HepG2 (cell line): ENCODE measurements at regions not wholly inside any gene's neighbourhood (a gene's known extent, or its start where the extent isn't known, plus 50 kb on each side); places are given as distances from the start of the nearest gene placed in this dataset.

Source experiments
- ATAC-seq: fragments of 200-7000 bp; cut with Tn5 transposase; 3 replicates; pipeline ENCODE4 v1.9.1; 2020; ENCODE audit warnings: mild to moderate bottlenecking, moderate library complexity
- BruUV-seq: library from RNA; stranded (reverse); fragments of 400-500 nt; replicated peaks from 2 replicates; lab custom pipeline; 2021; lab: Mats Ljungman, UMichigan
- CTCF ChIA-PET: fragments of 300-600 bp; formaldehyde crosslinking; extraction: SDS; loops from one replicate; lab custom pipeline; 2021; ENCODE audit warnings: low total read pairs, inconsistent platforms, low intra/inter-chr PET ratio; lab: Yijun Ruan, JAX
- POLR2A ChIA-PET: fragments of 350-600 bp; sonication (Branson Sonifier 250); formaldehyde crosslinking; loops from one replicate; lab custom pipeline; 2020; ENCODE audit warnings: antibody characterized with exemption, inconsistent platforms; lab: Yijun Ruan, JAX
- DNase-seq: peaks from one replicate; pipeline ENCODE4 v3.0.0-alpha.2; 2015; ENCODE audit warnings: low spot score
- FAIRE-seq: peaks from 3 replicates; lab custom pipeline; 2011; peaks lifted over from hg19 to GRCh38; lab: Jason Lieb, UNC
- H2AFZ ChIP-seq: one replicate; pipeline ENCODE4 v1.6.1; 2011; ENCODE audit warnings: low read length, inconsistent platforms
- H3K27ac ChIP-seq: fragments of 300-600 bp; 3 replicates; pipeline ENCODE4 v1.8.0; 2011; ENCODE audit warnings: mixed run types, mild to moderate bottlenecking, mixed read lengths, low read length, inconsistent platforms; ENCODE audit not compliant: insufficient read depth; ENCODE audit errors: extremely low read length
- H3K27me3 ChIP-seq, 2 experiments: fragments of 200-600 bp in 1 of 2; 2 replicates in 1 of 2; 3 replicates in 1 of 2; pipeline versions ENCODE4 v1.6.0 to v1.8.0; 2011; ENCODE audit warnings: low read length in 2 of 2, mild to moderate bottlenecking in 2 of 2, moderate library complexity in 2 of 2, inconsistent platforms in 1 of 2; ENCODE audit not compliant: insufficient read depth in 2 of 2, control insufficient read depth in 1 of 2
- H3K36me3 ChIP-seq, 2 experiments: fragments of 200-600 bp in 1 of 2; replicated peaks in 1 of 2; 2 replicates in 1 of 2; 3 replicates in 1 of 2; pipeline versions ENCODE4 v1.5.1 to v1.8.0; 2011; ENCODE audit warnings: low read length in 2 of 2, inconsistent platforms in 1 of 2; ENCODE audit not compliant: insufficient read depth in 2 of 2, control insufficient read depth in 1 of 2
- H3K4me1 ChIP-seq: 2 replicates; pipeline ENCODE4 v1.5.1; 2012; ENCODE audit warnings: low read length, inconsistent platforms; ENCODE audit not compliant: insufficient read depth
- H3K4me2 ChIP-seq: 2 replicates; pipeline ENCODE4 v1.6.0; 2011; ENCODE audit warnings: low read depth, low read length, inconsistent platforms
- H3K4me3 ChIP-seq, 3 experiments: fragments of 200-600 bp in 1 of 3; sonication (generic), shearing (Covaris generic) in 1 of 3; replicated peaks in 1 of 3; 2 replicates each; pipeline ENCODE4 v1.5.1; 2011 to 2016; ENCODE audit warnings: low read length in 3 of 3, inconsistent platforms in 2 of 3, low read depth in 2 of 3, mild to moderate bottlenecking in 2 of 3, control low read depth in 1 of 3, mixed read lengths in 1 of 3; ENCODE audit not compliant: insufficient read depth in 1 of 3
- H3K79me2 ChIP-seq: one replicate; pipeline ENCODE4 v1.6.1; 2011; ENCODE audit warnings: low read length, inconsistent platforms; ENCODE audit not compliant: insufficient read depth
- H3K9ac ChIP-seq: 2 replicates; pipeline ENCODE4 v1.6.0; 2011; ENCODE audit warnings: mild to moderate bottlenecking, low read depth, low read length, inconsistent platforms; ENCODE audit not compliant: insufficient read depth
- H3K9me3 ChIP-seq: 2 replicates; pipeline ENCODE4 v1.5.1; 2012; ENCODE audit warnings: mild to moderate bottlenecking, low read length
- H4K20me1 ChIP-seq: 2 replicates; pipeline ENCODE4 v1.6.0; 2011; ENCODE audit warnings: inconsistent platforms, mild to moderate bottlenecking, low read length, moderate library complexity; ENCODE audit not compliant: insufficient read depth
- CHCHD3 ChIP-seq: sonication (generic); formaldehyde crosslinking; IDR thresholded peaks from 2 replicates; pipeline ENCODE4 v1.8.0; 2022; ENCODE audit warnings: mild to moderate bottlenecking, missing genetic modification reagents, moderate library complexity
- JDP2 ChIP-seq: sonication (generic); formaldehyde crosslinking; IDR thresholded peaks from 2 replicates; pipeline ENCODE4 v1.8.1; 2022; ENCODE audit warnings: missing genetic modification reagents, borderline replicate concordance
- MIXL1 ChIP-seq: IDR thresholded peaks from 2 replicates; pipeline ENCODE4 v1.6.1; 2016
- RARA ChIP-seq: IDR thresholded peaks from 2 replicates; pipeline ENCODE4 v1.6.1; 2016; ENCODE audit warnings: missing genetic modification reagents, missing compliant biosample characterization
- RXRB ChIP-seq: IDR thresholded peaks from 2 replicates; pipeline ENCODE4 v1.6.1; 2016; ENCODE audit warnings: borderline replicate concordance, missing genetic modification reagents, missing compliant biosample characterization
- SKI ChIP-seq: fragments of 450-650 bp; IDR thresholded peaks from one replicate; pipeline ENCODE4 v1.6.1; 2018; ENCODE audit warnings: mild to moderate bottlenecking; ENCODE audit not compliant: partially characterized antibody
- SP1 ChIP-seq, 2 experiments: fragments of 450-650 bp in 1 of 2; sonication (generic) in 1 of 2; formaldehyde crosslinking in 1 of 2; IDR thresholded peaks; 2 replicates each; pipeline versions ENCODE4 v1.4.0 to v1.6.1; 2016 to 2020; ENCODE audit warnings: missing genetic modification reagents in 1 of 2
- TAF15 ChIP-seq: fragments of 200-400 bp; formaldehyde crosslinking; IDR thresholded peaks from one replicate; pipeline ENCODE4 v1.6.1; 2018; ENCODE audit warnings: mild to moderate bottlenecking, low read depth, low read length; ENCODE audit not compliant: poor library complexity, severe bottlenecking
- YEATS4 ChIP-seq: sonication (generic); formaldehyde crosslinking; IDR thresholded peaks from 2 replicates; pipeline ENCODE4 v1.4.0; 2020; ENCODE audit warnings: missing genetic modification reagents, borderline replicate concordance
- ZKSCAN8 ChIP-seq: IDR thresholded peaks from 2 replicates; pipeline ENCODE4 v1.6.1; 2016; ENCODE audit warnings: borderline replicate concordance, missing genetic modification reagents, missing compliant biosample characterization
- ZNF276 ChIP-seq: sonication (generic); formaldehyde crosslinking; IDR thresholded peaks from 2 replicates; pipeline ENCODE4 v1.4.0; 2020; ENCODE audit warnings: mild to moderate bottlenecking, low read depth, missing genetic modification reagents
- ZNF33B ChIP-seq: sonication (generic); formaldehyde crosslinking; IDR thresholded peaks from 2 replicates; pipeline ENCODE4 v1.5.1; 2020; ENCODE audit warnings: mild to moderate bottlenecking, missing genetic modification reagents
- ZNF558 ChIP-seq: sonication (generic); formaldehyde crosslinking; IDR thresholded peaks from 2 replicates; pipeline ENCODE4 v1.9.0; 2022; ENCODE audit warnings: mild to moderate bottlenecking, missing genetic modification reagents, borderline replicate concordance
- ZNF563 ChIP-seq: sonication (generic); formaldehyde crosslinking; IDR thresholded peaks from 2 replicates; pipeline ENCODE4 v1.8.0; 2022; ENCODE audit warnings: mild to moderate bottlenecking, moderate library complexity, missing genetic modification reagents
- ZNF703 ChIP-seq: sonication (generic); formaldehyde crosslinking; IDR thresholded peaks from 2 replicates; pipeline ENCODE4 v1.5.1; 2020; ENCODE audit warnings: missing genetic modification reagents, mild to moderate bottlenecking, moderate library complexity, borderline replicate concordance
- ZNF777 ChIP-seq: sonication (generic); formaldehyde crosslinking; IDR thresholded peaks from 2 replicates; pipeline ENCODE4 v1.4.0; 2020; ENCODE audit warnings: missing genetic modification reagents
- ZNF788 ChIP-seq: sonication (generic); formaldehyde crosslinking; IDR thresholded peaks from 2 replicates; pipeline ENCODE4 v1.5.0; 2020; ENCODE audit warnings: mild to moderate bottlenecking, missing genetic modification reagents, borderline replicate concordance
- ZSCAN29 ChIP-seq: sonication (generic); formaldehyde crosslinking; conservative IDR thresholded peaks from 2 replicates; pipeline ENCODE4 v1.4.0; 2020; ENCODE audit warnings: mild to moderate bottlenecking, missing genetic modification reagents
- WGBS: methylation state at CpG from one replicate; pipeline ENCODE4 v1.1.6; 2017; ENCODE audit warnings: low lambda C conversion rate; 5-methylcytosine and 5-hydroxymethylcytosine counted together
- in situ Hi-C: cut with HindIII; loops from 2 replicates; pipeline ENCODE4 v1.10.0; 2017; ENCODE audit warnings: low pct_unique_long_range_greater_than_20kb; ENCODE audit not compliant: extremely low pct_ligation_motif_present
- intact Hi-C: fragments of 100-400 bp; cut with micrococcal nuclease; formaldehyde crosslinking; loops from one replicate; pipeline ENCODE4 v1.10.0; 2022; ENCODE audit not compliant: unreplicated experiment
- TF ChIP-seq, protein P1 (sequence below): sonication (generic); formaldehyde crosslinking; conservative IDR thresholded peaks from 2 replicates; pipeline ENCODE4 v1.4.0; 2020; ENCODE audit warnings: missing genetic modification reagents
- TF ChIP-seq, protein P2 (sequence below): sonication (generic); formaldehyde crosslinking; IDR thresholded peaks from 2 replicates; pipeline ENCODE4 v1.5.0; 2020; ENCODE audit warnings: missing genetic modification reagents

- TF ChIP-seq ZNF558 (CRISPR knock-in tag) = no peak
- TF ChIP-seq ZNF777 (CRISPR knock-in tag) = no peak
- 0 out of 2 replicates have a peak, but pooled peaks have one; percentile 10 for TF ChIP-seq RXRB (CRISPR knock-in tag)
- TF ChIP-seq ZSCAN29 (CRISPR knock-in tag) = 0 out of 2 replicates have a peak, but pooled peaks have one; percentile 56
- TF ChIP-seq SP1 (IDR thresholded peaks at IDR 0.05) = no peak
- no peak for TF ChIP-seq SP1 (CRISPR knock-in tag; IDR thresholded peaks at IDR 0.05)
- no peak for TF ChIP-seq ZNF276 (CRISPR knock-in tag)
- TF ChIP-seq SKI = no peak
- peak; percentile 60; the same call in 1 of the 2 replicates for TF ChIP-seq MIXL1 (CRISPR knock-in tag)
- no peak for TF ChIP-seq ZNF563
- TF ChIP-seq YEATS4 (CRISPR knock-in tag) = 0 out of 2 replicates have a peak, but pooled peaks have one; percentile 1
- peak; percentile 72 for TF ChIP-seq RARA (CRISPR knock-in tag)
- no peak for TF ChIP-seq ZNF788 (CRISPR knock-in tag)
Observed at GRCh38 chr12:30507576-30507975, 188.1 kb downstream of the IPO8 start (continued).

GRCh38 chr12:30506411-30506810, 189.3 kb downstream of the IPO8 start:
- ChIA-PET POLR2A (no interaction called here), CTCF (no interaction called here)
- H3K79me2 ChIP-seq = no peaks in the 10 kb centered on the region
- 94% methylated on average over 7 of the region's 7 CpGs for WGBS
- H3K27ac ChIP-seq = peak overlapping the region; percentile 85
- H3K4me1 ChIP-seq = peaks cover 74% of the 10 kb centered on the region
- no peak overlapping the region for H3K4me2 ChIP-seq
- no peak overlapping the region for H2AFZ ChIP-seq
- no peak for DNase-seq
- H3K27me3 ChIP-seq = no peaks in the 10 kb centered on the region
- no peak for ATAC-seq
- no peak for FAIRE-seq
- H3K9me3 ChIP-seq = no peaks in the 10 kb centered on the region
- no TSS peak for BruUV-seq
- intact Hi-C loops (loop anchor here (10.0 kb wide), 1 partner anchor 118 kb away; no protein-coding TSS in a partner anchor), in situ Hi-C loops (no loop called here)
- H3K9ac ChIP-seq = no peak overlapping the region
- no peak overlapping the region for H3K4me3 ChIP-seq
- no peaks in the 10 kb centered on the region for H4K20me1 ChIP-seq
- H3K36me3 ChIP-seq = no peaks in the 10 kb centered on the region
- TF ChIP-seq CHCHD3 (no peak), ZKSCAN8 (CRISPR knock-in tag) (no peak), JDP2 (CRISPR knock-in tag) (no peak), TAF15 (no peak), ZNF33B (CRISPR knock-in tag) (no peak), ZNF703 (CRISPR knock-in tag) (no peak)
- TF ChIP-seq, protein P1, sequence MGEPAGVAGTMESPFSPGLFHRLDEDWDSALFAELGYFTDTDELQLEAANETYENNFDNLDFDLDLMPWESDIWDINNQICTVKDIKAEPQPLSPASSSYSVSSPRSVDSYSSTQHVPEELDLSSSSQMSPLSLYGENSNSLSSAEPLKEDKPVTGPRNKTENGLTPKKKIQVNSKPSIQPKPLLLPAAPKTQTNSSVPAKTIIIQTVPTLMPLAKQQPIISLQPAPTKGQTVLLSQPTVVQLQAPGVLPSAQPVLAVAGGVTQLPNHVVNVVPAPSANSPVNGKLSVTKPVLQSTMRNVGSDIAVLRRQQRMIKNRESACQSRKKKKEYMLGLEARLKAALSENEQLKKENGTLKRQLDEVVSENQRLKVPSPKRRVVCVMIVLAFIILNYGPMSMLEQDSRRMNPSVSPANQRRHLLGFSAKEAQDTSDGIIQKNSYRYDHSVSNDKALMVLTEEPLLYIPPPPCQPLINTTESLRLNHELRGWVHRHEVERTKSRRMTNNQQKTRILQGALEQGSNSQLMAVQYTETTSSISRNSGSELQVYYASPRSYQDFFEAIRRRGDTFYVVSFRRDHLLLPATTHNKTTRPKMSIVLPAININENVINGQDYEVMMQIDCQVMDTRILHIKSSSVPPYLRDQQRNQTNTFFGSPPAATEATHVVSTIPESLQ = no peak
- TF ChIP-seq, protein P2, sequence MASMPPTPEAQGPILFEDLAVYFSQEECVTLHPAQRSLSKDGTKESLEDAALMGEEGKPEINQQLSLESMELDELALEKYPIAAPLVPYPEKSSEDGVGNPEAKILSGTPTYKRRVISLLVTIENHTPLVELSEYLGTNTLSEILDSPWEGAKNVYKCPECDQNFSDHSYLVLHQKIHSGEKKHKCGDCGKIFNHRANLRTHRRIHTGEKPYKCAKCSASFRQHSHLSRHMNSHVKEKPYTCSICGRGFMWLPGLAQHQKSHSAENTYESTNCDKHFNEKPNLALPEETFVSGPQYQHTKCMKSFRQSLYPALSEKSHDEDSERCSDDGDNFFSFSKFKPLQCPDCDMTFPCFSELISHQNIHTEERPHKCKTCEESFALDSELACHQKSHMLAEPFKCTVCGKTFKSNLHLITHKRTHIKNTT = no peak
